ENCODE measurements at regions not wholly inside any gene's neighbourhood (a gene's known extent, or its start where the extent isn't known, plus 50 kb on each side); places are given as distances from the start of the nearest gene placed in this dataset.

GRCh38 chr13:109394311-109394988, 391.9 kb downstream of the IRS2 start:
- no peak for DNase-seq

- DNase-seq: no peak
Measured at GRCh38 chr13:109393045-109393444, 393.3 kb downstream of the IRS2 start.

GRCh38 chr13:109390391-109390790, 396.0 kb downstream of the IRS2 start:
- DNase-seq: no peak

GRCh38 chr13:109389892-109390345, 396.5 kb downstream of the IRS2 start:
- DNase-seq: no peak

- no peak for DNase-seq
Measured at GRCh38 chr13:109389456-109389855, 396.9 kb downstream of the IRS2 start.

GRCh38 chr13:109387471-109387870, 398.9 kb downstream of the IRS2 start:
- DNase-seq: no peak

GRCh38 chr13:109385242-109385560, 401.2 kb downstream of the IRS2 start:
- DNase-seq: no peak

- DNase-seq: no peak
Measured at GRCh38 chr13:109384491-109385241, 401.7 kb downstream of the IRS2 start.

GRCh38 chr13:109383683-109384082, 402.7 kb downstream of the IRS2 start:
- no peak for DNase-seq

GRCh38 chr13:109381546-109382180, 404.7 kb downstream of the IRS2 start:
- no peak for DNase-seq

- no peak for DNase-seq
Measured at GRCh38 chr13:109380457-109380856, 405.9 kb downstream of the IRS2 start.

GRCh38 chr13:109379930-109380329, 406.5 kb downstream of the IRS2 start:
- DNase-seq: no peak

- no peak for DNase-seq
Measured at GRCh38 chr13:109376936-109377335, 409.4 kb downstream of the IRS2 start.

GRCh38 chr13:109374609-109375200, 411.7 kb downstream of the IRS2 start:
- DNase-seq: no peak

- no peak for DNase-seq
Measured at GRCh38 chr13:109372666-109373065, 413.7 kb downstream of the IRS2 start.

- DNase-seq: no peak
Measured at GRCh38 chr13:109371066-109371465, 415.3 kb downstream of the IRS2 start.

- DNase-seq: no peak
Measured at GRCh38 chr13:109370496-109370895, 415.9 kb downstream of the IRS2 start.

GRCh38 chr13:109369353-109370052, 416.9 kb downstream of the IRS2 start:
- DNase-seq: no peak

- no peak for DNase-seq
Measured at GRCh38 chr13:109368230-109368629, 418.2 kb downstream of the IRS2 start.

GRCh38 chr13:109366525-109366924, 419.9 kb downstream of the IRS2 start:
- no peak for DNase-seq

GRCh38 chr13:109363431-109363830, 423.0 kb downstream of the IRS2 start:
- DNase-seq: no peak

GRCh38 chr13:109362616-109363015, 423.8 kb downstream of the IRS2 start:
- DNase-seq: no peak
